ENCODE measurements at regions not wholly inside any gene's neighbourhood (a gene's known extent, or its start where the extent isn't known, plus 50 kb on each side); places are given as distances from the start of the nearest gene placed in this dataset.

DNA sequence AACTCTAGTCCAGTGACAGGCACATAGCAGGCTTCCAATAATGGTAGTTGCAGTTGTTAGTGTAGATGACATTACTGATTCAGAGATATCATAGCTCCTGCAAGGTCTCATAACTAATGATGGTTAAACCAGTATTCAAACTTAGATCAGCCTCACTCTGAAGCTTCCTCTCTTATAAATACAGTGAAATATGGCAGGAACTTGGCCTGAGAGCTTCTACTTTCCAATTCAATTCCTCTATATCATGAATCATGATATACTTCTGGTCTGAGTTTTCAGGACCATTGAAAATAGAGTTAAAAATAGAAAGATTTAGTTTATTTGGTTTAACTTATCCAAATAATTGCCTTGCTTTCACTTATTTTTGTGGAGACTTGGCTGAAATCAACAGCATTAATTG, 167.5 kb upstream of the NOVA1 start:
- no peak for DNase-seq (ENCODE audit: low read depth, low spot score)
- no peak overlapping the region for H3K4me3 ChIP-seq (ENCODE audit: low read length)

DNA sequence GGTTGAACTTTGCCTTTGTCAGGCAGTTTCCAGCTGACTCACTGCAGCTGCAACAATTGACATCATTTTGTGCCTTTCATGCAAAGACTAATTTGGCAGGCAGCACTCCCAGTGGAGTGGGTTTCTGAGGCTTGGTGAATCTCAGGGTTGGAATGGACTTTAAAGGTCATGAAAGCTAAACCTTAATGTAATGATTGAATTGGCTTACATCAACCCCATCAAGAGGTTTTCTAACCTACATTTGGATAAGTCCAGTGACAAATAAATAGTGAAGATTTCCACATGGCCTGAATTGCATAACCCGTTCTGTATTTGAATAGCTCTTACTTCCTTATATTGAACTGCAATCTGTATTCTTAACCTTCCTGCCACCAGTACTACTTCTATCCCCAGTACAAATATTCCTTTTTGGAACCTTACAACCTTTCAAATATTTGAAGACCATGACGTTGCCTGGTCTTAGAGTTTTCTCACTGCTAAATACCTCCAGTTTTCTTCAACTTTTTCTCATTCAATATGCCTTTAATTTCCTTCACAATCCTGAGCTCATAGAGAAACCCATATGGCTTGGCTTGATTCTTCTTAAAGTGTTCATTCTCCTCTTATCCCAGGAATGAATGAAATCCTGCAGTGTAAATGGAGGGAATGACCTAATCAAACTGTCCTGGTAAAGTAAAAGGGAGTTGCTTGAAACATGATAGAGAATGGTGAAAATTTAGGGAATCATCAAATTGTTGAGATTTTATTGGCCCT, 168.1 kb upstream of the NOVA1 start:
- H3K4me3 ChIP-seq (ENCODE audit: low read length) = no peak overlapping the region
- DNase-seq (ENCODE audit: low read depth, low spot score) = no peak

DNA sequence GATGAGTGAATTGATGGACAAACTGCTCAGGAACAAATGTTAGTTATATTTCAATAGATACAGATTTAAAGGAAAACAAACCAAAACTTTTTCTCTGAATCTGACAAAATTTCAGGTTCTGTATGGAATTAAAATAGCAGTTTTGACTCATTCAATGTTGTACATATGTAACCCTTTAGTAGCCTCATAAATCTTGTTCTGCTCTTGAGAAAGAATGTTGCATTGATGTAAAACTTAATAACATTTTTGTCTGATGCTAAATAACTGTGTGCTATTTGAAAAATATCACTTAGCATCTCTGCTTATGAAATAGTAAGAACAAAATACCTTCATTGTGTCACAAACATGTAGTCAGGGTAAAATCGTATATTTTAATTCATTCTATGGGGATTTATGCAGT, 168.9 kb upstream of the NOVA1 start:
- H3K4me3 ChIP-seq (ENCODE audit: low read length) = no peak overlapping the region
- no peak for DNase-seq (ENCODE audit: low read depth, low spot score)

DNA sequence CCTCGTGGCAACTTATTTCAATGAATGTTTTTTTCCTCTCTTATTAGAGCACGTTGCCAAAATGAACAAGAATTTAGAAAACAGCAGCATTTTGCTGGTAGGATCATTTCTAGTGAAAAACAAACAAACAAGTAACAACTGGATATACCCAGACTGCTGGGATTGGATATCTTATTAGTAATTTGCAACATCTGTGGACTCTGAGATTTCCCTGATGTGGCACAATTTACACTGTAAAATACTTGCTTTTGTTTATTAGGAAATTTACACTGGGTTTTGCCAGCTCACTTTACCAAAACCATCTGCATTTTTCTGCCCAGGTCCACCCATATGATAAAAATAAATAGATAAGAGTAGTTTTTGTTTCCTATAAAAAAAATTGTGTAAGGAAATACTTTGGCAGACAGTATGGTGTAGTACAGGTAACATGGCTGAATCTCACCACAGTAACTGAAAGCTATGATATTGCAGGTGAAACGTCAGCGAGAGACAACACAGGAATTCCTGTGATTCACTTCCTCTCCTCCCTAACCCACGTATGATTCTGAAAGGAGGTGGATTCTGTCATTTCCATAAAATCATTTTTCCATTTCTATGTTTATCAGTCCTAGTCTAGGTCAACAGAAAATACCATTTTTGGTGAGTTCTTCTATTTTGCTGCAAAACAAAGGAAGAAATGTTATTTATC, 176.2 kb upstream of the NOVA1 start:
- H3K4me3 ChIP-seq (ENCODE audit: low read length) = no peak overlapping the region
- DNase-seq (ENCODE audit: low read depth, low spot score) = no peak

DNA sequence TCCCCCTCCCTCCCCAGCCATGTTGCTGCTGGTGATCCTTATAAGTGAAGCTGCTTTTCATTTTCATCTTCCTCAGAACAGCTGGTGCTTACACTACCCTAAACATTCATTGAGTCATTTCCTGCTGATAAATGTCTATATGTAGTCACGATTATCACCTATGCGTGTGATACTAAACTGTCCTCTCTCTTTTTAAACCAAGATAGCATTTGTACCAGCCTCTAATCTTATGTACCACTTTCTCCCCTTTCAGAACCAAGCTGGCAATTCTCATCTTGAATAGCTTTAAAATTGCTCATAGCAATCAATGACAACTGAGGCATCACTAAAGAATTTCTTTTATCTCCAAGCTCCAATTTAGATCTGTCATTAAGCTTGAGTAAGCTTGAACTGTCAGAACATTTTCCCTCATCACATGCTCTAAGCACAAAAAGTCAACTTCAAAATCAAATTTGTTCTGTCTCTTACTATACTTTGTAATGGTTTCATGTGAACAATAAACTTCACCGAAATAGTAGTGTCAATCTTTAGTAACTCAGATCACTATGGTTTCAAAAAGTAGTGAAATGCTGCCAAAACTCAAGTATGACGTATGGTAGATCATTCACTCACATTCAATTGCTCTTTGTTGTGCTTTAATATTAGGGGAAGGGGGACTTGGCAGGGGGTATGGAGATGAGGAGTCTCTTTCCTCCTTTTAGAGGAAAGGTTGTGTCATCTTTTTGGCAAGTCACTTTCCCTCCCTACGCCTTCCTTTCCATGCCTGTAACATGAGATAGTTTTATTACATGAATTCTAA, 178.1 kb upstream of the NOVA1 start:
- H3K4me3 ChIP-seq (ENCODE audit: low read length) = no peak overlapping the region
- no peak for DNase-seq (ENCODE audit: low read depth, low spot score)

DNA sequence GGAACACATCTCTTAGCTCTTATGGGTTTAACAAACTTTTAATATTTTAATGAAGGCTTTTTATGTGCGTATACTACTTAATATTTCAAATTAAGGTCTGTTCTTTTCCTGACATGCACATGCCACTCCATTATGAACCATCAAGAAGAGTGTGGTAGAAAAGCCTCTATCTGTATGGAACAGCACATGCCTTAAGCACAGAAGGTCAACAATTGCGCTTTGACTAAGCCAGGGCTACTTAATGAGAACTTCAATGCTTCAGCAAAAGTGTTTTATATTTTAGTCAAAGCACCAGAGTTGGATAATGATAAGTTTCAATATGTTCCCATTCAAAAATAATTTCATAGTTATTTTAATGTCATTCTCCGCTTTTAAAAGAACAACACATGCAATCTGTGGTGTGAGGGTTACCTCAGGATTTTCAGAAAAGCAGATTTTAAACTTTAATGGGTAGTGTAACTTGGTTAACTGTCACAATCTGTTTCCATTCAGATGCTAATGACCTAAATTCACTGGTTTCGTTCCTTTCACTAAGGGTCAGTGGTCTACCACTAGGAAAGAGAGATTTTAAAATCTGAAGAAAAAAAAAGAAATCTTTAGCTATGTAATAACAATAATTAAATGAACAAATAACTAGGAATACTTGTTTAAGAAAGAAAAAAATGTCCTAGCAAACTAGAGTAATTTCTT, 193.4 kb upstream of the NOVA1 start:
- no peak for DNase-seq (ENCODE audit: low read depth, low spot score)
- H3K4me3 ChIP-seq (ENCODE audit: low read length) = no peak overlapping the region

DNA sequence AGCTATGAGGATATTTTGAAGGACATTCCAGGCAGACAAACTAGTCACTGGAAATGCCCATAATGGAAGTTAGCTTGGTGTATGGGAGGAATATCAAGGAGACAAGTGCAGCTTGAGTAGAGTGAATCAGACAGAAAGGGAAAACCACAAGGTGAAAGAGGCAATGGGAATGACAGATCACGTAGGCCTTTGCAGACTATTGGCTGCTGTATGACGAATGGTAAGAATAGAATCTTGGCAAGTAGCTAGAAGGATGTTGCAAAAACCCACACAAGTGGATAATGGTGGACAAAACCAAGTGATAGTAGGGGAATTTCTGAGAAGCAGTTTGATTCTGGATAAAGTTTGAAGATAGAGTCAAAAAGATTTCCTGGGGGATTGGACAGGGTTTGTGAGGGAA, 196.9 kb upstream of the NOVA1 start:
- DNase-seq (ENCODE audit: low read depth, low spot score) = no peak
- no peak overlapping the region for H3K4me3 ChIP-seq (ENCODE audit: low read length)

DNA sequence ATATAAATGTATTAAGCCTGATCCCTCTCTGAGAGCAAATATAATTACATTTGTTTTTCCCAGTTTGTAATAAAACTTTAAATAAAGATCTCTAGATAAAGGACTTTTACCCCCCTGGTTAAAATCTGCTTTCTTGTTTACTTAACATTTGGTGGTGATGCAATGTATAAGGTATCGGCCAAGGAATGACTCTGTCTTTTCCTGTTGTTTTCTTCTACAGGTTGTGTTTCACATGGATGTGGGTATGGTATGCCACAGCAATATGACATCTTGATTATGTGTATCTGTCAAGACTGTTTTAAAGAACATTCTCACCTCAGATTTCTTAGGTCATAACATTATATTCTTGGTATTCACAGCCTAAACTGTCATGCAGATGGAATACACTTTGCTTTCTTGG, 210.6 kb upstream of the NOVA1 start:
- DNase-seq (ENCODE audit: low read depth, low spot score) = no peak
- no peak overlapping the region for H3K4me3 ChIP-seq (ENCODE audit: low read length)

DNA sequence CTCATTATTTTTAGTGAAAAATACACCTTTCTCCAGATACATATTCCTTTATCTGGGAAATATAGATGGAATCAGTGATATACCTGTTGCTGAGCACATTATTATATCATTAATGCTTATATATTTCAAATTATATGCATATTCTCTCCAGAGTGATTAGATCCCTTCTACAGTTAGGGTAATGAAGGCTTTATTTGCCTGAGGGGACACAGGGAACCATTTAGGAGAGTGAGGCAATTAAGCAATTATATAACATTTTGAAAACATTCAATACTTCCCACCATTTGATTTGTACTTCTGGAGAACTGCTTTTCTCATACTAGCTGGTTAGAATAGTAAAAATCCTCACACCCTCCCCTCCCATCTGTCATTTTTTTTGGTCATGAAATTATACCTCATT, 212.8 kb upstream of the NOVA1 start:
- DNase-seq (ENCODE audit: low read depth, low spot score) = no peak
- H3K4me3 ChIP-seq (ENCODE audit: low read length) = no peak overlapping the region

DNA sequence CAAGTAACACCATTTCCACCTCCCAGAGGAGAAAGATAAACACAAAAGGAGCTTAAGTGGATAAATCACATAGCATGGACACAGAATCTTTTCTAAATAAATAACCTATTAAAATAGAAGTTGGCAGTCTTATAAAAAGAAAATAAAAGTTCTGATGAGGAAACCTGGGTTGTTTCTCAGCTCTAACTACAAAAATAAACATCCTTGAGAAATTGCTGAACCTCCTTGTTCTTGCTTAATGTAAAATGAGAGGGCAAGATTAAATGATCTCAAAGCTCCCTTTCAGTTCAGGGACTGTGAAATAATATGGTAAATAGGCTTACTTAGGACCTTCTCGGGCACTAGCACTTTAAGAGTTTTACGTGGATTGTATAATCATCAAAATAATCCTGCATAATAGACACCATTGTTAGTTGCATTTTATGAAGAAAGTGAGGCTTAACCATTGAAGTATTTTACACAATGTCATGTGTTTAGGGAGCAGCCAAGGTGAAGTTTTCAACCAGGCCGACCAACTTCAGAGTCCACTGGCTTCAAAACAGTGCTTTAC, 214.0 kb upstream of the NOVA1 start:
- DNase-seq (ENCODE audit: low read depth, low spot score) = no peak
- H3K4me3 ChIP-seq (ENCODE audit: low read length) = no peak overlapping the region

DNA sequence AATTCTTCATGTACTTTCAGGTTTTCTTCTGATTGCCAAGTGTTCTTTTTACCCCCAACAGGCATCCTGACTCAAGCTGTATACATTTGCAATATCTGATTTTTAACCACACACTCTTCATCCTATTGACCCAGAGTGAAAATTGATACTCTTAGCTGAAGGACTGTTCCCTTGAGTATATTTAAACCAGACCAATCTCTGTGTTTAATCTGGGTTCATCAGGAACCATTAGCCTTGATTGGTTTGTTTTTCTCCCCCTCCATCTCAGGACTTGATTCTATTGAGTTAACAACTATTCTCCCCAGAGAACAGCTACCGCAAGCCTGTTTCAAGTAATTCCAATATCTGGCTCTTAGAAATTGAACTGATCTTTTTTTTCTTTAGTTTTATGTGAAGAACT, 222.3 kb upstream of the NOVA1 start:
- DNase-seq (ENCODE audit: low read depth, low spot score) = no peak
- no peak overlapping the region for H3K4me3 ChIP-seq (ENCODE audit: low read length)

DNA sequence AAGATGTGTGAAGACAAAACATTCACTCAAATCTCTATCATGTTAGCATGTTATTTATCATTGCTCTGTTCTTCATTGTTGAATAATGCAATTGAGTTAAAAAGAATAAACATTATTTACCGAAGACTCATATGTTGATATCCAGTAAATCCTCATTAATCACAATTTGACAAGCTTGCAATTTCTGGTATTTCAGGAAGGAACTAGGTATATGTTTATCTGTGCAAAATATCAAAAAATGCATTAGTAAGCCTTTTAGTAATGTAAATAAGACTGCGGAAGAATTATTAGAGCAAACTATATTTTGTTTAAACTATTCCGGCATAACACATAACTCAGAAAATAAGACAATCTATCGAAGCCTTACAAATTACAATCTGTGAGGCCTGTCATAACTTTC, 222.7 kb upstream of the NOVA1 start:
- no peak for DNase-seq (ENCODE audit: low read depth, low spot score)
- no peak overlapping the region for H3K4me3 ChIP-seq (ENCODE audit: low read length)

DNA sequence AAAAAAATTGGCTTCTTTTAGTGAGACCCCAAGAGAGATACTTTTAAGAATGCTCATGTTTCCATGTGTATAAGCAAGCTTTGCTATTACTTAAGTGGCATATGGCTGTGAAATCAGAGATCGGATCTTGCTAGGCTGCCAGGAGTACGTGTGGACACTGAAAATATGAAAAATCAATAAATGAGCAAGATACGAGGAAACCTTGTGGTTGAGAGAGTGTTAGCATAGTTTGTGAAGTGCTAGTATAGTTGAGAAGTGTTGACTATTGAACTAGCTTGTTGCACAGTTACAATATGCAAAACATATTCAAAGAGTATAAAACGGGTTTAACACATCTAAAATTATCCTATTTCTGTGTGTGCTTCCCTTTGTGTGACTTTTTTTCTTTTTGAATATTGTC, 230.9 kb upstream of the NOVA1 start:
- H3K4me3 ChIP-seq (ENCODE audit: low read length) = no peak overlapping the region

DNA sequence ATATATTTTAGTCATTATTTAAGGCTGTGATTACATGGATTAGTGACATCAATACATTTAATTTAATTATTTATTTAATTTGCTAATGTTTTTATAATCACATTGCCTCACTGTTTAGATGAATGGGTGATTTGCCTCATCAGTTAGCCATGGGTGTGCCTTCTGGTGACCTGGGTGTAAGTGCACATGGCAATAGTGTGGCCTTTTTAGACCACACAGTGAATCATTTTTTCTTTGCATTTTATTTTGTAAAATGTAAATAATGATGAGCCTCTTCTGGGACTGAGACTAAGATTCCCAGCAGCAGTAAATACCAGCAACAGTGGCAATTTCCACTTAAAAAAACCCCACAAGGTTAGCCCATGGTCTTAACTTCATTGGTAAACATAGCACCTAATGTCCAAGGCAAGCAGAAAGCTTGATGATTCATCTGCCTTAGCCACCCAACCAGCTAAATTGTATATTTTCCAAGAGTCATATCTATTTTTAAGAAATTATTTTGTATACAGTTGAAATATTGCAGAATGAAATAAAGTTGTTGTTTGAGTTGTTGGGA, 235.9 kb upstream of the NOVA1 start:
- no peak overlapping the region for H3K4me3 ChIP-seq (ENCODE audit: low read length)
- no peak for DNase-seq (ENCODE audit: low read depth, low spot score)

More for the DNA sequence above, 230.9 kb upstream of the NOVA1 start:
- no peak for DNase-seq (ENCODE audit: low read depth, low spot score)

DNA sequence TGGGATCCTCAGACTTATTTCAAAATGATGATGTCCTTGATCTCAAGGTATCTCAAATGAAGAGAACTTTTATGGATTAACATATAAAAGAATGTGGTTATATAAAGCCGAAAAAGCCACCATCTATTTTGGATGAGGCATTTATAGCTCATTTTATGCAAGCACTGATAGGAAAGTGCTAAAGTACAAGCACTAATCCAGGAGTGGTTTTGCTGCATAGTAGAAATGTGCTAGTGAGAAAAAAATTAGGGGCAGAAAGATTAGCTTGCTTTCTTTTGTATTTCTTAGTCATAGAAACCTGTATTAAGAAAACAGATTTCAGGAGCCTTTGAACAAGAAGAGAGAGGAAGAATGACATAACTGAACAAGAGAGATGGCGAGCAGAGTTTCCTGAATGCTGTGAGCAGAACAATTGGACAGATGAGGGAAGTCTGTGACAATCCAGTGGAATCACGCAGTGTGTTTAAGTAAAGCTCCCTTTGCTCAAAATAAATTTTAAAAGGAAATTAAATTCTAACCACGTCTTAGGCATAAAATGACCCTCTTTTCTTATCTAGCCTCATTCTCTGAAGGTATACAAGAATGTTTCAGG, 238.2 kb upstream of the NOVA1 start:
- H3K4me3 ChIP-seq (ENCODE audit: low read length) = no peak overlapping the region
- no peak for DNase-seq (ENCODE audit: low read depth, low spot score)

DNA sequence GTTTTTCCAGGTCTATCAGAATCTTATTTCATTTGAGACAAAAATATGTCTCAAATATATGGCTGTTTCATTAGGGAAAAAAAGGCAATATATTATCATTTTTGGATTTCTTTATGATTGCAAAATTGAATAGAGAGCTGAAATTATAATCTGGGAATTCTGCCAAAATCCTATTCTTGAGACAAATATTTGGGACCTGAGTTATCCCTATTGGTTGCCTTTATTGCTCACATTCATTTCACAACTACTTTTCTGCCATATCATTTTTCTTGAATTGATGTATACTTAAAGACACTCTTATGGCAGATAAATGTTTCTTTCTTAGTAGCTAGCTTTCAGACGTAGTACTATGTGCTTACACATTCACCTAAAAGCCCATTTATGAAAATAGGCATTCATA, 241.6 kb upstream of the NOVA1 start:
- DNase-seq (ENCODE audit: low read depth, low spot score) = no peak

DNA sequence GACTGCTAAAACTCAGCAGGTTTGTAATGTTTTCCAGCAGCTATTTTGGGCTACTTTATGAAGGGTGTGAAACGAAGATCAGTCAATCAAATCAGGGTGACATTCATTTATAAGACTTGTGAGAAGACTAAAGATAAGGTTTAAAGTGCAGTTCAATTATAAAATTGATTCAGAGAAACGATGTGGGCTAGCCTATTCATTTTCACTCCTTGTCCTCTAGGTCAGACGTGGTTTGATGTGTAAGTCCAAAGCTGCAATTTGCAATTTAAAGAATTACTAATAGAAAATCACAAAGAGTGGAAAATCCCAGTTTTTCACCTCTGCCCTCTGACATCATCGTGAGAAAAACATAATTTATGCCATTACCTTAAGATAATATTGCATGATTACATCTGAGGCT, 243.5 kb upstream of the NOVA1 start:
- H3K4me3 ChIP-seq (ENCODE audit: low read length) = no peak overlapping the region
- DNase-seq (ENCODE audit: low read depth, low spot score) = no peak

More for the DNA sequence above, 241.6 kb upstream of the NOVA1 start:
- H3K4me3 ChIP-seq (ENCODE audit: low read length) = no peak overlapping the region

DNA sequence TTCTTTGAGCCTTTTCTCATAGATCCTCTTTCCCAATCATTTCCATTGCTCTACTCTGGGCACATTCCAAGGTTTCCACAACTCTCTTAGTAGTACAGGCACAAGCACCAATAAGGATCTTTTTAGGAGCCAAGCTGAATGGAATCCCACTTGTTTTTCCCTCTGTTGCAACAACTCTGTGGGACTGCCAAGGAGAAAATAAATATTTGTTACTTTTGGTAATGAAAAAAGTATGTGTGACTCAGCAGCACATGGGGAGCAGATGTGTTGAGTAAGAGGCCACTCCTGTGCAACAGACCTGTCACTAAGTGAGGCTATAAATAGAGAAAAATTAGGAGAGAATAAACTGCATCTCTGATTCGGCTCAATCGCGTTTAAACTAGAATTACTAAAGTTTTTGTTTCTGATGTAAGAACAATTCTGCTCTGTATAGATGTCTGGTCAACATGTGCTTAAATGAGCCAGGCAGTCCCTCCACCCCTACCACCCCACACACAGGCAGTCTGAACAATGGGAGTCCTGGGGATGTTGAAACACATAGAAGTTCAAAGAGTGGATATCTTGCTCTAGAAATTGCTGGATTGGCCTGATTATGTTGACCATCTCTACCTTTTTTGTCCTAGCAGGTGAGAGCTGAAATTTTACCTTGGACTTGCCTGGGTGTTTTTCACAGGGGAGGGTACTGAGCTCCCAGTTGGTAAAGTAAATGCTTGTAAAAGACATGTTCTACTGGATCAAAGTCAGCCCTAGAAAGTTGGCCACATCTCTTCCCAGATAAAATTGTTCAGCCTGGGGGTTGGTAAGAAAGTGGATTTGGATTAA, 244.3 kb upstream of the NOVA1 start:
- no peak overlapping the region for H3K4me3 ChIP-seq (ENCODE audit: low read length)
- DNase-seq (ENCODE audit: low read depth, low spot score) = no peak
